AG04450 (cell line): ENCODE measurements at regions not wholly inside any gene's neighbourhood (a gene's known extent, or its start where the extent isn't known, plus 50 kb on each side); places are given as distances from the start of the nearest gene placed in this dataset.

Experiments
- CTCF ChIA-PET: fragments of 300-600, 350-600 bp; formaldehyde crosslinking; extraction: SDS; loops from one replicate; lab custom pipeline; 2022; ENCODE audit warnings: antibody characterized with exemption, inconsistent platforms; lab: Charles Lee
- POLR2A ChIA-PET: fragments of 350-600 bp; formaldehyde crosslinking; extraction: SDS; loops from one replicate; lab custom pipeline; 2021; ENCODE audit warnings: antibody characterized with exemption, inconsistent platforms; lab: Yijun Ruan, JAX
- DNase-seq: peaks from one replicate; pipeline ENCODE4 v3.0.0-alpha.2; 2011; ENCODE audit warnings: low read depth, low spot score
- H3K27ac ChIP-seq: one replicate; pipeline ENCODE4 v1.5.1; 2012; ENCODE audit warnings: low read depth, low read length, control low read depth
- H3K27me3 ChIP-seq: one replicate; pipeline ENCODE4 v1.6.0; 2012; ENCODE audit warnings: low read length; ENCODE audit not compliant: control insufficient read depth, insufficient read depth
- H3K4me3 ChIP-seq: 2 replicates; pipeline ENCODE4 v1.5.1; 2011; ENCODE audit warnings: mild to moderate bottlenecking, low read depth, low read length, control low read depth
- H3K9me3 ChIP-seq: 2 replicates; pipeline ENCODE4 v1.5.1; 2012; ENCODE audit warnings: low read length; ENCODE audit not compliant: control insufficient read depth, insufficient read depth
- TF ChIP-seq, protein P1 (sequence below): IDR thresholded peaks from 2 replicates; pipeline ENCODE4 v1.5.1; 2011; ENCODE audit warnings: low read depth, low read length, control low read depth, inconsistent platforms

DNA sequence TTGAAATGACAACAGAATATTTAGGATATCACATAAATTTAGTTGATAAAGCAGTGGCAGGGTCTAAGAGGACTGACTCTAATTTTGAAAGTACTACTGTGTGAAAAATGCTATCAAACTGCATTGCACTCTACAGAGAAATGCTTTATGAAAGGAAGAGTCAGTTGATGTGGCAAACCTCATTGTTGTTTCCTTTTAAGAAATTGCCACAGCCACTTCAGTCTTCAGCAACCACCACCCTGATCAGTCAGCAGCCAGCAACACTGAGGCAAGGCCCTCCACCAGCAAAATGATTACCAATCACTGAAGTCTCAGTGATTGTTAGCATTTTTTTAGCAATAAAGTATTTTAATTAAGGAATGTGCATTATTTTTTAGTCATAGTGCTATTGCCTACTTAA is 488.7 kb upstream of the SLC39A10 start:
- Histone ChIP-seq H3K9me3 (no peaks in the 10 kb centered on the region), H3K27me3 (no peaks in the 10 kb centered on the region), H3K27ac (no peak overlapping the region), H3K4me3 (no peak overlapping the region)
- no peak for DNase-seq
- POLR2A ChIA-PET: no interaction called here
- TF ChIP-seq, protein P1, sequence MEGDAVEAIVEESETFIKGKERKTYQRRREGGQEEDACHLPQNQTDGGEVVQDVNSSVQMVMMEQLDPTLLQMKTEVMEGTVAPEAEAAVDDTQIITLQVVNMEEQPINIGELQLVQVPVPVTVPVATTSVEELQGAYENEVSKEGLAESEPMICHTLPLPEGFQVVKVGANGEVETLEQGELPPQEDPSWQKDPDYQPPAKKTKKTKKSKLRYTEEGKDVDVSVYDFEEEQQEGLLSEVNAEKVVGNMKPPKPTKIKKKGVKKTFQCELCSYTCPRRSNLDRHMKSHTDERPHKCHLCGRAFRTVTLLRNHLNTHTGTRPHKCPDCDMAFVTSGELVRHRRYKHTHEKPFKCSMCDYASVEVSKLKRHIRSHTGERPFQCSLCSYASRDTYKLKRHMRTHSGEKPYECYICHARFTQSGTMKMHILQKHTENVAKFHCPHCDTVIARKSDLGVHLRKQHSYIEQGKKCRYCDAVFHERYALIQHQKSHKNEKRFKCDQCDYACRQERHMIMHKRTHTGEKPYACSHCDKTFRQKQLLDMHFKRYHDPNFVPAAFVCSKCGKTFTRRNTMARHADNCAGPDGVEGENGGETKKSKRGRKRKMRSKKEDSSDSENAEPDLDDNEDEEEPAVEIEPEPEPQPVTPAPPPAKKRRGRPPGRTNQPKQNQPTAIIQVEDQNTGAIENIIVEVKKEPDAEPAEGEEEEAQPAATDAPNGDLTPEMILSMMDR: no peak
- CTCF ChIA-PET: no interaction called here

DNA sequence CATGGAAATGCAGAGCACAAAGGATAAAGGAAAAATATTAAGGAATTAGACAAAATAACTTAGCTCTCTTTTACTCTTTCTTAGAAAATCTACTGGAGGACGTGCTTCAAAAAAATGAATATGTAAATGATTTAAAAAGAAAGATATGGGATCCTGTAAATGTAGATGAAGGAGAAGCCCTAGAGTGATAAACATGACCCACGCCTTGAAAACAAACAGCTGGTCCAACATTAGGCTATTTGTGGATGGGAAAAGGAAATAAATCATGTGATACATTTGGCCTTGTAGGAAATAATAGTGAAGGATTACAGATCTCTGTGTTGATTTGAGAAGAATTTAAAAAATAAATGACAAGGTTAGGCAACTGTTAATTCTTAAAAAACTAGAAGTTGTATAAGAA is 492.1 kb upstream of the SLC39A10 start:
- DNase-seq: no peak
- H3K4me3 ChIP-seq: no peak overlapping the region
- TF ChIP-seq, protein P1: no peak
- POLR2A ChIA-PET: no interaction called here
- no peaks in the 10 kb centered on the region for H3K27me3 ChIP-seq
- CTCF ChIA-PET: no interaction called here
- no peak overlapping the region for H3K27ac ChIP-seq
- H3K9me3 ChIP-seq: no peaks in the 10 kb centered on the region

- POLR2A ChIA-PET: no interaction called here
- H3K9me3 ChIP-seq: no peaks in the 10 kb centered on the region
- TF ChIP-seq, protein P1: no peak
- H3K4me3 ChIP-seq: no peak overlapping the region
- no peak for DNase-seq
- no peaks in the 10 kb centered on the region for H3K27me3 ChIP-seq
- H3K27ac ChIP-seq: no peak overlapping the region
- CTCF ChIA-PET: no interaction called here
These were observed 494.1 kb upstream of the SLC39A10 start for GRCh38 chr2:195162918-195163317.

DNA sequence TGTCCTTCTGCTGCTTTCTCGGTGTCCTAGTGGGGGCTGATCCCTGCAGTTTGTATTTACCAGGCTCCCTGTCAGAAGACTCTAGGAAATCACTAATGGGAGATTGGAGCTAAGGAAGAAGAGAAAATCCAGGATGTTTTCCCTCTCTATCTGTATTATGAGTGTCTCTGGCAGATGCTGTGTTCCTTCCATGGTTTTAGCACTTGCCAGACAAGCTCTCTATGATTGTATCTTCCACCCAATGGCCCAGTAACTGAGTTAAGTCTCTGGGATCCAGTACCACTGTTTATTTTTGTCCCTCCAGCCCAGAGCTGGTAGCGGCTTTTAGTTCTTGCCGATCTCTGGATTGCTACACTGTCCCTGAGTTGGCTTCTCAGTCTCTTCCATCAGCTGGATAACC is 494.8 kb upstream of the SLC39A10 start:
- ChIA-PET POLR2A (no interaction called here), CTCF (no interaction called here)
- DNase-seq: no peak
- H3K27ac ChIP-seq: no peak overlapping the region
- H3K27me3 ChIP-seq: no peaks in the 10 kb centered on the region
- H3K9me3 ChIP-seq: no peaks in the 10 kb centered on the region
- TF ChIP-seq, protein P1: no peak
- no peak overlapping the region for H3K4me3 ChIP-seq

GRCh38 chr2:195160963-195161362 is 496.1 kb upstream of the SLC39A10 start:
- no peak overlapping the region for H3K27ac ChIP-seq
- ChIA-PET CTCF (no interaction called here), POLR2A (no interaction called here)
- H3K9me3 ChIP-seq: no peaks in the 10 kb centered on the region
- no peak for DNase-seq
- H3K4me3 ChIP-seq: no peak overlapping the region
- TF ChIP-seq, protein P1: no peak
- H3K27me3 ChIP-seq: no peaks in the 10 kb centered on the region
